ENCODE measurements at regions not wholly inside any gene's neighbourhood (a gene's known extent, or its start where the extent isn't known, plus 50 kb on each side); places are given as distances from the start of the nearest gene placed in this dataset.

GRCh38 chr16:49111351-49111750 is 170.3 kb downstream of the CBLN1 start:
- Mint-ChIP-seq H3K27me3 (ENCODE audit: unreplicated experiment) (peaks cover 5% of the 10 kb centered on the region), H3K4me3 (ENCODE audit: unreplicated experiment) (no peak overlapping the region), H3K36me3 (ENCODE audit: unreplicated experiment) (no peaks in the 10 kb centered on the region), H3K9me3 (ENCODE audit: unreplicated experiment) (peaks cover 4% of the 10 kb centered on the region), H3K27ac (ENCODE audit: unreplicated experiment) (no peak overlapping the region), H3K4me1 (ENCODE audit: low read depth, unreplicated experiment) (no peaks in the 10 kb centered on the region)
- DNase-seq = no peak
- TF ChIP-seq CTCF (IDR thresholded peaks at IDR 0.05; ENCODE audit: partially characterized antibody, unreplicated experiment) = no peak

GRCh38 chr16:49108611-49109010 is 173.0 kb downstream of the CBLN1 start:
- no peak for TF ChIP-seq CTCF (IDR thresholded peaks at IDR 0.05; ENCODE audit: partially characterized antibody, unreplicated experiment)
- peaks cover 4% of the 10 kb centered on the region for H3K36me3 Mint-ChIP-seq (ENCODE audit: unreplicated experiment)
- no peak overlapping the region for H3K27ac Mint-ChIP-seq (ENCODE audit: unreplicated experiment)
- peaks cover 3% of the 10 kb centered on the region for H3K27me3 Mint-ChIP-seq (ENCODE audit: unreplicated experiment)
- no peaks in the 10 kb centered on the region for H3K4me1 Mint-ChIP-seq (ENCODE audit: low read depth, unreplicated experiment)
- no peak for DNase-seq
- peaks cover 2% of the 10 kb centered on the region for H3K9me3 Mint-ChIP-seq (ENCODE audit: unreplicated experiment)
- no peak overlapping the region for H3K4me3 Mint-ChIP-seq (ENCODE audit: unreplicated experiment)

GRCh38 chr16:49103298-49103697 is 178.3 kb downstream of the CBLN1 start:
- no peaks in the 10 kb centered on the region for H3K9me3 Mint-ChIP-seq (ENCODE audit: unreplicated experiment)
- H3K36me3 Mint-ChIP-seq (ENCODE audit: unreplicated experiment) = peaks cover 4% of the 10 kb centered on the region
- no peak overlapping the region for H3K27ac Mint-ChIP-seq (ENCODE audit: unreplicated experiment)
- no peak overlapping the region for H3K4me3 Mint-ChIP-seq (ENCODE audit: unreplicated experiment)
- H3K27me3 Mint-ChIP-seq (ENCODE audit: unreplicated experiment) = no peaks in the 10 kb centered on the region
- no peak for TF ChIP-seq CTCF (IDR thresholded peaks at IDR 0.05; ENCODE audit: partially characterized antibody, unreplicated experiment)
- no peaks in the 10 kb centered on the region for H3K4me1 Mint-ChIP-seq (ENCODE audit: low read depth, unreplicated experiment)
- no peak for DNase-seq

- Mint-ChIP-seq H3K9me3 (ENCODE audit: unreplicated experiment) (no peaks in the 10 kb centered on the region), H3K36me3 (ENCODE audit: unreplicated experiment) (peaks cover 4% of the 10 kb centered on the region), H3K27ac (ENCODE audit: unreplicated experiment) (no peak overlapping the region), H3K27me3 (ENCODE audit: unreplicated experiment) (no peaks in the 10 kb centered on the region), H3K4me3 (ENCODE audit: unreplicated experiment) (no peak overlapping the region), H3K4me1 (ENCODE audit: low read depth, unreplicated experiment) (no peaks in the 10 kb centered on the region)
- TF ChIP-seq CTCF (IDR thresholded peaks at IDR 0.05; ENCODE audit: partially characterized antibody, unreplicated experiment) = no peak
- DNase-seq = no peak
Observed at GRCh38 chr16:49101997-49102396, 179.6 kb downstream of the CBLN1 start.

- no peak for DNase-seq
- TF ChIP-seq CTCF (IDR thresholded peaks at IDR 0.05; ENCODE audit: partially characterized antibody, unreplicated experiment) = no peak
- no peaks in the 10 kb centered on the region for H3K4me1 Mint-ChIP-seq (ENCODE audit: low read depth, unreplicated experiment)
- peaks cover 4% of the 10 kb centered on the region for H3K36me3 Mint-ChIP-seq (ENCODE audit: unreplicated experiment)
- no peak overlapping the region for H3K27ac Mint-ChIP-seq (ENCODE audit: unreplicated experiment)
- no peaks in the 10 kb centered on the region for H3K27me3 Mint-ChIP-seq (ENCODE audit: unreplicated experiment)
- H3K4me3 Mint-ChIP-seq (ENCODE audit: unreplicated experiment) = no peak overlapping the region
- no peaks in the 10 kb centered on the region for H3K9me3 Mint-ChIP-seq (ENCODE audit: unreplicated experiment)
Observed at GRCh38 chr16:49100366-49100765, 181.3 kb downstream of the CBLN1 start.

All from glutamatergic neuron (in vitro differentiated cells).